ENCODE measurements at regions not wholly inside any gene's neighbourhood (a gene's known extent, or its start where the extent isn't known, plus 50 kb on each side); places are given as distances from the start of the nearest gene placed in this dataset.

DNA sequence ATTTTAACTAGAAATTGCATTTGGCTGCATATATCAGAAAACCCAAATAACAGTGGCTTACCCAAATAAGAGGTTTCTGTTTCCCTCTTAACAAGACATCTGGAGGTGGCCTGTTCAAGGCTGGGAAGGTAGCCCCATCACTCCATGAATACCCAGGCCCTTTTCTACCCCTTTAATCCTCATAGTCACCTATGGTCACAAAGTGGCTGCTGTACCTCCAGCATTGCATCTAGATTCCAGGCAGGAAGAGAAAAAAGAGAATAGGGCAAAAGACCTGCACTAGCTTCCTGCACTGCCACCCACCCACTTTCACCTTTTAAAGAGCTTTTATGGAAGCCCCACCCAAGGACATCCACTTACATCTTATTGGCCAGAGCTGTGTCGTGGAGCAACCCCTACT, 124.0 kb upstream of the NCOR2 start:
- peaks cover 22% of the 10 kb centered on the region for H3K9me3 Mint-ChIP-seq
- H3K27ac Mint-ChIP-seq = no peak overlapping the region
- peaks cover 24% of the 10 kb centered on the region for H3K4me1 Mint-ChIP-seq
- ChIA-PET CTCF (no interaction called here), POLR2A (no interaction called here)
- no peaks in the 10 kb centered on the region for H3K27me3 Mint-ChIP-seq (ENCODE audit: low read depth)
- no peak for TF ChIP-seq ZNF317 (CRISPR knock-in tag; IDR thresholded peaks at IDR 0.05; ENCODE audit: borderline replicate concordance, low read depth)
- no peak for TF ChIP-seq MYBL2 (CRISPR knock-in tag; IDR thresholded peaks at IDR 0.05)
- TF ChIP-seq, protein P1, sequence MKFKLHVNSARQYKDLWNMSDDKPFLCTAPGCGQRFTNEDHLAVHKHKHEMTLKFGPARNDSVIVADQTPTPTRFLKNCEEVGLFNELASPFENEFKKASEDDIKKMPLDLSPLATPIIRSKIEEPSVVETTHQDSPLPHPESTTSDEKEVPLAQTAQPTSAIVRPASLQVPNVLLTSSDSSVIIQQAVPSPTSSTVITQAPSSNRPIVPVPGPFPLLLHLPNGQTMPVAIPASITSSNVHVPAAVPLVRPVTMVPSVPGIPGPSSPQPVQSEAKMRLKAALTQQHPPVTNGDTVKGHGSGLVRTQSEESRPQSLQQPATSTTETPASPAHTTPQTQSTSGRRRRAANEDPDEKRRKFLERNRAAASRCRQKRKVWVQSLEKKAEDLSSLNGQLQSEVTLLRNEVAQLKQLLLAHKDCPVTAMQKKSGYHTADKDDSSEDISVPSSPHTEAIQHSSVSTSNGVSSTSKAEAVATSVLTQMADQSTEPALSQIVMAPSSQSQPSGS (CRISPR knock-in tag; IDR thresholded peaks at IDR 0.05; ENCODE audit: borderline replicate concordance, low read depth) = no peak
- no peak for TF ChIP-seq NFE2L1 (CRISPR knock-in tag; IDR thresholded peaks at IDR 0.05)
- TF ChIP-seq KAT7 (CRISPR knock-in tag; IDR thresholded peaks at IDR 0.05; ENCODE audit: borderline replicate concordance) = no peak
- no peak for TF ChIP-seq EMX1 (CRISPR knock-in tag; IDR thresholded peaks at IDR 0.05)
- no peak for TF ChIP-seq CREM (CRISPR knock-in tag; IDR thresholded peaks at IDR 0.05)
- TF ChIP-seq, protein P2, sequence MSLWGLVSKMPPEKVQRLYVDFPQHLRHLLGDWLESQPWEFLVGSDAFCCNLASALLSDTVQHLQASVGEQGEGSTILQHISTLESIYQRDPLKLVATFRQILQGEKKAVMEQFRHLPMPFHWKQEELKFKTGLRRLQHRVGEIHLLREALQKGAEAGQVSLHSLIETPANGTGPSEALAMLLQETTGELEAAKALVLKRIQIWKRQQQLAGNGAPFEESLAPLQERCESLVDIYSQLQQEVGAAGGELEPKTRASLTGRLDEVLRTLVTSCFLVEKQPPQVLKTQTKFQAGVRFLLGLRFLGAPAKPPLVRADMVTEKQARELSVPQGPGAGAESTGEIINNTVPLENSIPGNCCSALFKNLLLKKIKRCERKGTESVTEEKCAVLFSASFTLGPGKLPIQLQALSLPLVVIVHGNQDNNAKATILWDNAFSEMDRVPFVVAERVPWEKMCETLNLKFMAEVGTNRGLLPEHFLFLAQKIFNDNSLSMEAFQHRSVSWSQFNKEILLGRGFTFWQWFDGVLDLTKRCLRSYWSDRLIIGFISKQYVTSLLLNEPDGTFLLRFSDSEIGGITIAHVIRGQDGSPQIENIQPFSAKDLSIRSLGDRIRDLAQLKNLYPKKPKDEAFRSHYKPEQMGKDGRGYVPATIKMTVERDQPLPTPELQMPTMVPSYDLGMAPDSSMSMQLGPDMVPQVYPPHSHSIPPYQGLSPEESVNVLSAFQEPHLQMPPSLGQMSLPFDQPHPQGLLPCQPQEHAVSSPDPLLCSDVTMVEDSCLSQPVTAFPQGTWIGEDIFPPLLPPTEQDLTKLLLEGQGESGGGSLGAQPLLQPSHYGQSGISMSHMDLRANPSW (CRISPR knock-in tag; conservative IDR thresholded peaks at IDR 0.05; ENCODE audit: low read depth) = no peak
- TF ChIP-seq, protein P3, sequence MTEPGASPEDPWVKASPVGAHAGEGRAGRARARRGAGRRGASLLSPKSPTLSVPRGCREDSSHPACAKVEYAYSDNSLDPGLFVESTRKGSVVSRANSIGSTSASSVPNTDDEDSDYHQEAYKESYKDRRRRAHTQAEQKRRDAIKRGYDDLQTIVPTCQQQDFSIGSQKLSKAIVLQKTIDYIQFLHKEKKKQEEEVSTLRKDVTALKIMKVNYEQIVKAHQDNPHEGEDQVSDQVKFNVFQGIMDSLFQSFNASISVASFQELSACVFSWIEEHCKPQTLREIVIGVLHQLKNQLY (CRISPR knock-in tag; IDR thresholded peaks at IDR 0.05) = no peak
- TF ChIP-seq NR3C1 (CRISPR knock-in tag; conservative IDR thresholded peaks at IDR 0.05; ENCODE audit: low read depth) = no peak
- TF ChIP-seq, protein P4, sequence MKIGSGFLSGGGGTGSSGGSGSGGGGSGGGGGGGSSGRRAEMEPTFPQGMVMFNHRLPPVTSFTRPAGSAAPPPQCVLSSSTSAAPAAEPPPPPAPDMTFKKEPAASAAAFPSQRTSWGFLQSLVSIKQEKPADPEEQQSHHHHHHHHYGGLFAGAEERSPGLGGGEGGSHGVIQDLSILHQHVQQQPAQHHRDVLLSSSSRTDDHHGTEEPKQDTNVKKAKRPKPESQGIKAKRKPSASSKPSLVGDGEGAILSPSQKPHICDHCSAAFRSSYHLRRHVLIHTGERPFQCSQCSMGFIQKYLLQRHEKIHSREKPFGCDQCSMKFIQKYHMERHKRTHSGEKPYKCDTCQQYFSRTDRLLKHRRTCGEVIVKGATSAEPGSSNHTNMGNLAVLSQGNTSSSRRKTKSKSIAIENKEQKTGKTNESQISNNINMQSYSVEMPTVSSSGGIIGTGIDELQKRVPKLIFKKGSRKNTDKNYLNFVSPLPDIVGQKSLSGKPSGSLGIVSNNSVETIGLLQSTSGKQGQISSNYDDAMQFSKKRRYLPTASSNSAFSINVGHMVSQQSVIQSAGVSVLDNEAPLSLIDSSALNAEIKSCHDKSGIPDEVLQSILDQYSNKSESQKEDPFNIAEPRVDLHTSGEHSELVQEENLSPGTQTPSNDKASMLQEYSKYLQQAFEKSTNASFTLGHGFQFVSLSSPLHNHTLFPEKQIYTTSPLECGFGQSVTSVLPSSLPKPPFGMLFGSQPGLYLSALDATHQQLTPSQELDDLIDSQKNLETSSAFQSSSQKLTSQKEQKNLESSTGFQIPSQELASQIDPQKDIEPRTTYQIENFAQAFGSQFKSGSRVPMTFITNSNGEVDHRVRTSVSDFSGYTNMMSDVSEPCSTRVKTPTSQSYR (CRISPR knock-in tag; IDR thresholded peaks at IDR 0.05) = no peak
- no peak for TF ChIP-seq ZNF416 (CRISPR knock-in tag; IDR thresholded peaks at IDR 0.05)
- TF ChIP-seq CREB1 (CRISPR knock-in tag; IDR thresholded peaks at IDR 0.05) = no peak
- TF ChIP-seq TCF7 (CRISPR knock-in tag; IDR thresholded peaks at IDR 0.05; ENCODE audit: low read depth) = no peak
- TF ChIP-seq, protein P5, sequence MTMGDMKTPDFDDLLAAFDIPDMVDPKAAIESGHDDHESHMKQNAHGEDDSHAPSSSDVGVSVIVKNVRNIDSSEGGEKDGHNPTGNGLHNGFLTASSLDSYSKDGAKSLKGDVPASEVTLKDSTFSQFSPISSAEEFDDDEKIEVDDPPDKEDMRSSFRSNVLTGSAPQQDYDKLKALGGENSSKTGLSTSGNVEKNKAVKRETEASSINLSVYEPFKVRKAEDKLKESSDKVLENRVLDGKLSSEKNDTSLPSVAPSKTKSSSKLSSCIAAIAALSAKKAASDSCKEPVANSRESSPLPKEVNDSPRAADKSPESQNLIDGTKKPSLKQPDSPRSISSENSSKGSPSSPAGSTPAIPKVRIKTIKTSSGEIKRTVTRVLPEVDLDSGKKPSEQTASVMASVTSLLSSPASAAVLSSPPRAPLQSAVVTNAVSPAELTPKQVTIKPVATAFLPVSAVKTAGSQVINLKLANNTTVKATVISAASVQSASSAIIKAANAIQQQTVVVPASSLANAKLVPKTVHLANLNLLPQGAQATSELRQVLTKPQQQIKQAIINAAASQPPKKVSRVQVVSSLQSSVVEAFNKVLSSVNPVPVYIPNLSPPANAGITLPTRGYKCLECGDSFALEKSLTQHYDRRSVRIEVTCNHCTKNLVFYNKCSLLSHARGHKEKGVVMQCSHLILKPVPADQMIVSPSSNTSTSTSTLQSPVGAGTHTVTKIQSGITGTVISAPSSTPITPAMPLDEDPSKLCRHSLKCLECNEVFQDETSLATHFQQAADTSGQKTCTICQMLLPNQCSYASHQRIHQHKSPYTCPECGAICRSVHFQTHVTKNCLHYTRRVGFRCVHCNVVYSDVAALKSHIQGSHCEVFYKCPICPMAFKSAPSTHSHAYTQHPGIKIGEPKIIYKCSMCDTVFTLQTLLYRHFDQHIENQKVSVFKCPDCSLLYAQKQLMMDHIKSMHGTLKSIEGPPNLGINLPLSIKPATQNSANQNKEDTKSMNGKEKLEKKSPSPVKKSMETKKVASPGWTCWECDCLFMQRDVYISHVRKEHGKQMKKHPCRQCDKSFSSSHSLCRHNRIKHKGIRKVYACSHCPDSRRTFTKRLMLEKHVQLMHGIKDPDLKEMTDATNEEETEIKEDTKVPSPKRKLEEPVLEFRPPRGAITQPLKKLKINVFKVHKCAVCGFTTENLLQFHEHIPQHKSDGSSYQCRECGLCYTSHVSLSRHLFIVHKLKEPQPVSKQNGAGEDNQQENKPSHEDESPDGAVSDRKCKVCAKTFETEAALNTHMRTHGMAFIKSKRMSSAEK (CRISPR knock-in tag; IDR thresholded peaks at IDR 0.05; ENCODE audit: borderline replicate concordance) = no peak
- no peak for TF ChIP-seq TEAD1 (CRISPR knock-in tag; IDR thresholded peaks at IDR 0.05)
- TF ChIP-seq ESRRA (CRISPR knock-in tag; IDR thresholded peaks at IDR 0.05; ENCODE audit: borderline replicate concordance) = no peak
- TF ChIP-seq TEAD4 (CRISPR knock-in tag; IDR thresholded peaks at IDR 0.05) = no peak
- TF ChIP-seq, protein P6, sequence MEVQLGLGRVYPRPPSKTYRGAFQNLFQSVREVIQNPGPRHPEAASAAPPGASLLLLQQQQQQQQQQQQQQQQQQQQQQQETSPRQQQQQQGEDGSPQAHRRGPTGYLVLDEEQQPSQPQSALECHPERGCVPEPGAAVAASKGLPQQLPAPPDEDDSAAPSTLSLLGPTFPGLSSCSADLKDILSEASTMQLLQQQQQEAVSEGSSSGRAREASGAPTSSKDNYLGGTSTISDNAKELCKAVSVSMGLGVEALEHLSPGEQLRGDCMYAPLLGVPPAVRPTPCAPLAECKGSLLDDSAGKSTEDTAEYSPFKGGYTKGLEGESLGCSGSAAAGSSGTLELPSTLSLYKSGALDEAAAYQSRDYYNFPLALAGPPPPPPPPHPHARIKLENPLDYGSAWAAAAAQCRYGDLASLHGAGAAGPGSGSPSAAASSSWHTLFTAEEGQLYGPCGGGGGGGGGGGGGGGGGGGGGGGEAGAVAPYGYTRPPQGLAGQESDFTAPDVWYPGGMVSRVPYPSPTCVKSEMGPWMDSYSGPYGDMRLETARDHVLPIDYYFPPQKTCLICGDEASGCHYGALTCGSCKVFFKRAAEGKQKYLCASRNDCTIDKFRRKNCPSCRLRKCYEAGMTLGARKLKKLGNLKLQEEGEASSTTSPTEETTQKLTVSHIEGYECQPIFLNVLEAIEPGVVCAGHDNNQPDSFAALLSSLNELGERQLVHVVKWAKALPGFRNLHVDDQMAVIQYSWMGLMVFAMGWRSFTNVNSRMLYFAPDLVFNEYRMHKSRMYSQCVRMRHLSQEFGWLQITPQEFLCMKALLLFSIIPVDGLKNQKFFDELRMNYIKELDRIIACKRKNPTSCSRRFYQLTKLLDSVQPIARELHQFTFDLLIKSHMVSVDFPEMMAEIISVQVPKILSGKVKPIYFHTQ (CRISPR knock-in tag; IDR thresholded peaks at IDR 0.05) = no peak
- no peak for DNase-seq (ENCODE audit: low spot score)
- no peak overlapping the region for H3K4me3 Mint-ChIP-seq
- no peak for ATAC-seq
- H3K36me3 Mint-ChIP-seq = no peaks in the 10 kb centered on the region

Measured in WTC11 (cell line).